WTC11 (cell line): ENCODE measurements at regions not wholly inside any gene's neighbourhood (a gene's known extent, or its start where the extent isn't known, plus 50 kb on each side); places are given as distances from the start of the nearest gene placed in this dataset.

ENCODE experiments used
- AFF4 ChIP-seq: sonication (generic); formaldehyde crosslinking; IDR thresholded peaks from 2 replicates; pipeline ENCODE4 v1.8.1; 2023; ENCODE audit warnings: mild to moderate bottlenecking, missing genetic modification reagents, borderline replicate concordance
- CBFB ChIP-seq: sonication (generic); formaldehyde crosslinking; IDR thresholded peaks from 2 replicates; pipeline ENCODE4 v1.8.1; 2022; ENCODE audit warnings: mild to moderate bottlenecking, low read depth, missing genetic modification reagents
- CREB1 ChIP-seq: sonication (generic); formaldehyde crosslinking; IDR thresholded peaks from 2 replicates; pipeline ENCODE4 v1.8.0; 2023; ENCODE audit warnings: mild to moderate bottlenecking, missing genetic modification reagents
- ZNF416 ChIP-seq: fragments of 250-450 bp; sonication (Bioruptor Pico); IDR thresholded peaks from 2 replicates; pipeline ENCODE4 v1.9.0; 2021; ENCODE audit warnings: mild to moderate bottlenecking, inconsistent platforms
- TF ChIP-seq, protein P1 (sequence below): fragments of 200-600 bp; IDR thresholded peaks from 2 replicates; pipeline ENCODE4 v1.8.0; 2022; ENCODE audit warnings: antibody characterized with exemption
- TF ChIP-seq, protein P2 (sequence below): sonication (generic); formaldehyde crosslinking; IDR thresholded peaks from 2 replicates; pipeline ENCODE4 v1.8.1; 2023; ENCODE audit warnings: mild to moderate bottlenecking, moderate library complexity, missing genetic modification reagents
- TF ChIP-seq, protein P3 (sequence below): sonication (generic); formaldehyde crosslinking; IDR thresholded peaks from 2 replicates; pipeline ENCODE4 v1.8.1; 2023; ENCODE audit warnings: mild to moderate bottlenecking, missing genetic modification reagents, moderate library complexity

GRCh38 chr6:43977404-43978111, 149.7 kb downstream of the MRPL14 start:
- TF ChIP-seq, protein P1, sequence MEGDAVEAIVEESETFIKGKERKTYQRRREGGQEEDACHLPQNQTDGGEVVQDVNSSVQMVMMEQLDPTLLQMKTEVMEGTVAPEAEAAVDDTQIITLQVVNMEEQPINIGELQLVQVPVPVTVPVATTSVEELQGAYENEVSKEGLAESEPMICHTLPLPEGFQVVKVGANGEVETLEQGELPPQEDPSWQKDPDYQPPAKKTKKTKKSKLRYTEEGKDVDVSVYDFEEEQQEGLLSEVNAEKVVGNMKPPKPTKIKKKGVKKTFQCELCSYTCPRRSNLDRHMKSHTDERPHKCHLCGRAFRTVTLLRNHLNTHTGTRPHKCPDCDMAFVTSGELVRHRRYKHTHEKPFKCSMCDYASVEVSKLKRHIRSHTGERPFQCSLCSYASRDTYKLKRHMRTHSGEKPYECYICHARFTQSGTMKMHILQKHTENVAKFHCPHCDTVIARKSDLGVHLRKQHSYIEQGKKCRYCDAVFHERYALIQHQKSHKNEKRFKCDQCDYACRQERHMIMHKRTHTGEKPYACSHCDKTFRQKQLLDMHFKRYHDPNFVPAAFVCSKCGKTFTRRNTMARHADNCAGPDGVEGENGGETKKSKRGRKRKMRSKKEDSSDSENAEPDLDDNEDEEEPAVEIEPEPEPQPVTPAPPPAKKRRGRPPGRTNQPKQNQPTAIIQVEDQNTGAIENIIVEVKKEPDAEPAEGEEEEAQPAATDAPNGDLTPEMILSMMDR = no peak
- TF ChIP-seq CREB1 (CRISPR knock-in tag) (no peak), CBFB (no peak), AFF4 (CRISPR knock-in tag) (no peak), ZNF416 (CRISPR knock-in tag) (no peak)
- TF ChIP-seq, protein P2, sequence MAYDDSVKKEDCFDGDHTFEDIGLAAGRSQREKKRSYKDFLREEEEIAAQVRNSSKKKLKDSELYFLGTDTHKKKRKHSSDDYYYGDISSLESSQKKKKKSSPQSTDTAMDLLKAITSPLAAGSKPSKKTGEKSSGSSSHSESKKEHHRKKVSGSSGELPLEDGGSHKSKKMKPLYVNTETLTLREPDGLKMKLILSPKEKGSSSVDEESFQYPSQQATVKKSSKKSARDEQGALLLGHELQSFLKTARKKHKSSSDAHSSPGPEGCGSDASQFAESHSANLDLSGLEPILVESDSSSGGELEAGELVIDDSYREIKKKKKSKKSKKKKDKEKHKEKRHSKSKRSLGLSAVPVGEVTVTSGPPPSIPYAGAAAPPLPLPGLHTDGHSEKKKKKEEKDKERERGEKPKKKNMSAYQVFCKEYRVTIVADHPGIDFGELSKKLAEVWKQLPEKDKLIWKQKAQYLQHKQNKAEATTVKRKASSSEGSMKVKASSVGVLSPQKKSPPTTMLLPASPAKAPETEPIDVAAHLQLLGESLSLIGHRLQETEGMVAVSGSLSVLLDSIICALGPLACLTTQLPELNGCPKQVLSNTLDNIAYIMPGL (CRISPR knock-in tag) = no peak
- TF ChIP-seq, protein P3, sequence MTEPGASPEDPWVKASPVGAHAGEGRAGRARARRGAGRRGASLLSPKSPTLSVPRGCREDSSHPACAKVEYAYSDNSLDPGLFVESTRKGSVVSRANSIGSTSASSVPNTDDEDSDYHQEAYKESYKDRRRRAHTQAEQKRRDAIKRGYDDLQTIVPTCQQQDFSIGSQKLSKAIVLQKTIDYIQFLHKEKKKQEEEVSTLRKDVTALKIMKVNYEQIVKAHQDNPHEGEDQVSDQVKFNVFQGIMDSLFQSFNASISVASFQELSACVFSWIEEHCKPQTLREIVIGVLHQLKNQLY (CRISPR knock-in tag) = no peak
